Thyroid gland (tissue), 4 donors: ENCODE measurements at regions not wholly inside any gene's neighbourhood (a gene's known extent, or its start where the extent isn't known, plus 50 kb on each side); places are given as distances from the start of the nearest gene placed in this dataset.

Experiments
- DNase-seq, 2 donors: peaks; one replicate each; pipeline ENCODE4 v3.0.0-alpha.2; 2019
- H3K27ac ChIP-seq, 3 donors: fragments of 200-600 bp; sonication (generic); 1 replicate in 2 of 3; 2 replicates in 1 of 3; pipeline ENCODE4 v1.5.1; 2016 to 2019; ENCODE audit warnings: mild to moderate bottlenecking in 1 of 3, moderate library complexity in 1 of 3
- H3K27me3 ChIP-seq: fragments of 200-600 bp; sonication (generic); one replicate; pipeline ENCODE4 v1.5.1; 2019
- H3K36me3 ChIP-seq, 2 donors: fragments of 200-600 bp; sonication (generic); one replicate each; pipeline ENCODE4 v1.5.1; 2016 to 2019
- H3K4me1 ChIP-seq, 2 donors: fragments of 200-600 bp; sonication (generic); one replicate each; pipeline ENCODE4 v1.5.1; 2017 to 2019
- H3K4me3 ChIP-seq, 3 donors: fragments of 200-600 bp; sonication (generic); replicated peaks in 1 of 3; 1 replicate in 2 of 3; 2 replicates in 1 of 3; pipeline ENCODE4 v1.5.1; 2016; ENCODE audit warnings: mild to moderate bottlenecking in 1 of 3
- H3K9me3 ChIP-seq: fragments of 200-600 bp; sonication (generic); one replicate; pipeline ENCODE4 v1.5.1; 2017
- POLR2A ChIP-seq, 2 donors: fragments of 450-650 bp; IDR thresholded peaks; one replicate each; pipeline ENCODE4 v1.6.1; 2017; ENCODE audit warnings: antibody characterized with exemption in 2 of 2, mild to moderate bottlenecking in 2 of 2, moderate library complexity in 1 of 2
- WGBS, 2 donors: methylation state at CpG; one replicate each; pipeline ENCODE4 v1.1.5; 2017; 5-methylcytosine and 5-hydroxymethylcytosine counted together
- intact Hi-C: fragments of 100-400 bp; cut with DNase I; formaldehyde crosslinking; loops from one replicate; pipeline ENCODE4 v1.15.1; 2023
- TF ChIP-seq, protein P1 (sequence below), 6 experiments: fragments of 200-600 bp in 3 of 6; fragments of 450-650 bp in 3 of 6; sonication (generic) in 3 of 6; IDR thresholded peaks; one replicate each; pipeline ENCODE4 v1.5.1; 2016 to 2019; ENCODE audit warnings: antibody characterized with exemption in 6 of 6, mild to moderate bottlenecking in 2 of 6, inconsistent platforms in 1 of 6, moderate library complexity in 1 of 6

- TF ChIP-seq, protein P1, sequence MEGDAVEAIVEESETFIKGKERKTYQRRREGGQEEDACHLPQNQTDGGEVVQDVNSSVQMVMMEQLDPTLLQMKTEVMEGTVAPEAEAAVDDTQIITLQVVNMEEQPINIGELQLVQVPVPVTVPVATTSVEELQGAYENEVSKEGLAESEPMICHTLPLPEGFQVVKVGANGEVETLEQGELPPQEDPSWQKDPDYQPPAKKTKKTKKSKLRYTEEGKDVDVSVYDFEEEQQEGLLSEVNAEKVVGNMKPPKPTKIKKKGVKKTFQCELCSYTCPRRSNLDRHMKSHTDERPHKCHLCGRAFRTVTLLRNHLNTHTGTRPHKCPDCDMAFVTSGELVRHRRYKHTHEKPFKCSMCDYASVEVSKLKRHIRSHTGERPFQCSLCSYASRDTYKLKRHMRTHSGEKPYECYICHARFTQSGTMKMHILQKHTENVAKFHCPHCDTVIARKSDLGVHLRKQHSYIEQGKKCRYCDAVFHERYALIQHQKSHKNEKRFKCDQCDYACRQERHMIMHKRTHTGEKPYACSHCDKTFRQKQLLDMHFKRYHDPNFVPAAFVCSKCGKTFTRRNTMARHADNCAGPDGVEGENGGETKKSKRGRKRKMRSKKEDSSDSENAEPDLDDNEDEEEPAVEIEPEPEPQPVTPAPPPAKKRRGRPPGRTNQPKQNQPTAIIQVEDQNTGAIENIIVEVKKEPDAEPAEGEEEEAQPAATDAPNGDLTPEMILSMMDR (IDR thresholded peaks at IDR 0.05) = no peak
- TF ChIP-seq POLR2A (IDR thresholded peaks at IDR 0.05) = no peak
- no peaks in the 10 kb centered on the region for H3K9me3 ChIP-seq
- no peaks in the 10 kb centered on the region for H3K36me3 ChIP-seq
- 66 to 67% methylated on average over 2 of the region's 2 CpGs for WGBS, 2 donors
- no peak overlapping the region for H3K4me3 ChIP-seq
- intact Hi-C loops = no loop called here
- DNase-seq = no peak
- H3K27ac ChIP-seq = no peak overlapping the region
- H3K27me3 ChIP-seq = no peaks in the 10 kb centered on the region
- H3K4me1 ChIP-seq = no peaks in the 10 kb centered on the region
These were observed 264.7 kb upstream of the ZRANB2 start for GRCh38 chr1:71345491-71345890.

DNA sequence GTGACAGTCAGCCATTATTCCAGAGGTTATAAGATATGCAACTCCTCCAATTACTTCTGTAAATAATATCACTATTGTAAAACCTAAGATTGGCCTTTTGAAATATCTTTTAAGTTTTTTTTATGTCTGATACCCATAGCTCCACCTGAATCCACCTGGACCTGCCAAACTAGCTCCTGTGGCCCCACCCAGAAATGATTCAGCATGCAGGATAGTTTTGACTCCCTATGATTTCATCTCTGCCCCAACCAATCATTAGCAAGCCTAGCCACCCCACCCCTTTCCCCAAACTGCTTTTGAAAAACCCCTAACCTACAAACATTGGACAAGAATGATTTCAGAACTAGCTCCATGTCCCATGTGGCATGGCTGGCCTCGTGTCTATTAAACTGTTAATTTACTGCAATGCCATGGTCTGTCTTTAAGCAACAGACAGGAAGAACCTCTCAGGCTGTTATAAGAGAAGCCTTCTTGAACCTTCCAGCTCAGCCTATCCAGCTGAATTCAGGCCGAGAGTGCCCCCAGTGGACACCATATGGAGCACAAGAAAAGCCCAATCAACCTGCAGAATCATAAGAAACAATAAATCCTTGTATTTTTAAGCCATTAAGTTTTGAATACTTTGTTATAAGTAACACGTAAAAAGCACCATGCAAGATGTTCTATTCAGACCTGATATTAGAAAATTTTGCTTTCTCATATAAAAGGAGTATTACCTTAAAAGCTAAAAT is 263.0 kb upstream of the ZRANB2 start:
- Histone ChIP-seq H3K4me3 (no peak overlapping the region), H3K27ac (no peak overlapping the region), H3K4me1 (no peaks in the 10 kb centered on the region), H3K27me3 (no peaks in the 10 kb centered on the region), H3K9me3 (no peaks in the 10 kb centered on the region), H3K36me3 (no peaks in the 10 kb centered on the region)
- intact Hi-C loops = no loop called here
- no peak for TF ChIP-seq POLR2A (IDR thresholded peaks at IDR 0.05)
- TF ChIP-seq, protein P1 (IDR thresholded peaks at IDR 0.05) = no peak
- 77% methylated on average over 3 of the region's 3 CpGs for WGBS, 2 donors
- no peak for DNase-seq

DNA sequence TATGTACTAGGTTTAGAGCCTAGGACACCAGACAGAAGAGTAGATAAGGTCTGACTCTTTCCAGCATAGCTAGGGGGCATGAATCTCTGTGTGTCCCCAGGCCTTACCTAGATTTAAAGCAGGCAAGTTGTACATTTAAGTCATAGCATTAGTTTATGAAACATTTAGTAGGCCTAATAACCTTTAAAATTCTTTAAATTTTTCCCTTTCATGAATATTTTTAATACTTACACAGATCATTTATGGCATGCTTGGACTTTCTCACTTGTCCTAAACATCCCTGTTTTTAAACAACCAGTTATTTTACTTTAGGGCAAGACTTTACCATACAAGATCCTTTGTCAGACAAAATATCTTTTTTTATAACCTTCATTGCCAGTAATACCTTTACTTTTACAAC is 258.4 kb upstream of the ZRANB2 start:
- intact Hi-C loops = no loop called here
- no peak for TF ChIP-seq POLR2A (IDR thresholded peaks at IDR 0.05)
- TF ChIP-seq, protein P1 (IDR thresholded peaks at IDR 0.05) = no peak
- H3K9me3 ChIP-seq = no peaks in the 10 kb centered on the region

DNA sequence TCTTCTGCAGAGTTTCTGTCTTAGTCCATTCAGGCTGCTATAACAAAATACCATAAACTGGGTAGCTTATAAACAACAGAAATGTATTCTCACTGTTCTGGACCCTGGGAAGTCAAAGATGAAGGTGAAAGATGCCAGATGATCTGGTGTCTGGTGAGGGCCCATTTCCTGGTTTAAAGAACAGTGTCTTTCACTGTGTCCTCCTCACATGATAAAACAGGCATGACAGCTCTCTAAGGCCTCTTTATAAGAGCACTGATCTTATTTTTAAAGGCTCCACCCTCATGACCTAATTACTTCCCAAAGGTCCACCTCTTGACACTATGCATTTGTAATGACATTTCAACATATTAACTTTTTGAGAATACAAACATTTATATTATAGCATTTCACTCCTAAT is 250.2 kb upstream of the ZRANB2 start:
- no peak for DNase-seq
- Histone ChIP-seq H3K4me1 (no peaks in the 10 kb centered on the region), H3K9me3 (no peaks in the 10 kb centered on the region), H3K4me3 (no peak overlapping the region), H3K27me3 (no peaks in the 10 kb centered on the region), H3K27ac (no peak overlapping the region), H3K36me3 (no peaks in the 10 kb centered on the region)
- intact Hi-C loops = no loop called here
- TF ChIP-seq, protein P1 (IDR thresholded peaks at IDR 0.05) = no peak
- no peak for TF ChIP-seq POLR2A (IDR thresholded peaks at IDR 0.05)

More for the DNA sequence above, 258.4 kb upstream of the ZRANB2 start:
- DNase-seq = no peak
- Histone ChIP-seq H3K36me3 (no peaks in the 10 kb centered on the region), H3K4me3 (no peak overlapping the region), H3K27ac (no peak overlapping the region), H3K27me3 (no peaks in the 10 kb centered on the region), H3K4me1 (no peaks in the 10 kb centered on the region)

- no peak overlapping the region for H3K27ac ChIP-seq
- H3K9me3 ChIP-seq = no peaks in the 10 kb centered on the region
- H3K36me3 ChIP-seq = no peaks in the 10 kb centered on the region
- intact Hi-C loops = no loop called here
- 12 to 15% methylated on average over 1 of the region's 1 CpG for WGBS, 2 donors
- no peaks in the 10 kb centered on the region for H3K27me3 ChIP-seq
- no peak for TF ChIP-seq POLR2A (IDR thresholded peaks at IDR 0.05)
- TF ChIP-seq, protein P1 (IDR thresholded peaks at IDR 0.05) = no peak
- H3K4me1 ChIP-seq = no peaks in the 10 kb centered on the region
- no peak for DNase-seq
- no peak overlapping the region for H3K4me3 ChIP-seq
These were observed 243.9 kb upstream of the ZRANB2 start for GRCh38 chr1:71324671-71325267.
